OCI-LY1 (cell line): ENCODE measurements at regions not wholly inside any gene's neighbourhood (a gene's known extent, or its start where the extent isn't known, plus 50 kb on each side); places are given as distances from the start of the nearest gene placed in this dataset.

ENCODE experiments used
- H2AFZ ChIP-seq: fragments of 200-600 bp; sonication (generic), shearing (Covaris generic); 2 replicates; pipeline ENCODE4 v1.6.0; 2014; ENCODE audit warnings: antibody characterized with exemption, mild to moderate bottlenecking, low read length
- H3F3A ChIP-seq: fragments of 200-600 bp; sonication (generic), shearing (Covaris generic); 2 replicates; pipeline ENCODE4 v1.6.0; 2014; ENCODE audit warnings: mild to moderate bottlenecking, antibody characterized with exemption, low read length, moderate library complexity; ENCODE audit not compliant: insufficient read depth
- H3K27ac ChIP-seq: fragments of 200-600 bp; sonication (generic); 2 replicates; pipeline ENCODE4 v1.5.1; 2014; ENCODE audit warnings: low read length, mixed run types, mild to moderate bottlenecking, low read depth; ENCODE audit not compliant: poor library complexity, severe bottlenecking
- H3K27me3 ChIP-seq: fragments of 200-600 bp; sonication (generic); 2 replicates; pipeline ENCODE4 v1.6.0; 2014; ENCODE audit warnings: antibody characterized with exemption, mild to moderate bottlenecking, low read length, moderate library complexity; ENCODE audit not compliant: insufficient read depth
- H3K36me3 ChIP-seq: fragments of 200-600 bp; sonication (generic); 2 replicates; pipeline ENCODE4 v1.6.1; 2014; ENCODE audit warnings: mild to moderate bottlenecking, antibody characterized with exemption, low read length, moderate library complexity, mixed read lengths; ENCODE audit not compliant: insufficient read depth
- H3K4me1 ChIP-seq: fragments of 200-600 bp; sonication (generic); 2 replicates; pipeline ENCODE4 v1.5.1; 2014; ENCODE audit warnings: mild to moderate bottlenecking, low read length, moderate library complexity; ENCODE audit not compliant: insufficient read depth, severe bottlenecking
- H3K4me2 ChIP-seq: fragments of 200-600 bp; sonication (generic), shearing (Covaris generic); 2 replicates; pipeline ENCODE4 v1.6.1; 2014; ENCODE audit warnings: low read length
- H3K4me3 ChIP-seq: fragments of 200-600 bp; sonication (generic); 2 replicates; pipeline ENCODE4 v1.5.1; 2014; ENCODE audit warnings: low read length, low read depth, mild to moderate bottlenecking, mixed read lengths; ENCODE audit not compliant: poor library complexity, severe bottlenecking
- H3K79me2 ChIP-seq: fragments of 200-600 bp; shearing (Covaris generic); 2 replicates; pipeline ENCODE4 v1.6.1; 2016; ENCODE audit warnings: mixed run types, low read length, mixed read lengths; ENCODE audit not compliant: insufficient read depth
- H3K9ac ChIP-seq: fragments of 200-600 bp; sonication (generic), shearing (Covaris generic); 2 replicates; pipeline ENCODE4 v1.6.1; 2014; ENCODE audit warnings: mild to moderate bottlenecking, low read length, mixed read lengths
- H3K9me2 ChIP-seq: fragments of 200-600 bp; sonication (generic), shearing (Covaris generic); 2 replicates; pipeline ENCODE4 v1.6.1; 2014; ENCODE audit warnings: low read depth, mild to moderate bottlenecking, low read length, mixed read lengths
- H3K9me3 ChIP-seq: fragments of 200-600 bp; shearing (Covaris generic); 2 replicates; pipeline ENCODE4 v1.6.1; 2014; ENCODE audit warnings: low read length, mixed read lengths
- H4K20me1 ChIP-seq: fragments of 200-600 bp; sonication (generic), shearing (Covaris generic); 2 replicates; pipeline ENCODE4 v1.6.0; 2016; ENCODE audit warnings: mild to moderate bottlenecking, low read length; ENCODE audit not compliant: insufficient read depth
- EZH2 ChIP-seq: fragments of 200-600 bp; sonication (generic), shearing (Covaris generic); IDR thresholded peaks from 2 replicates; pipeline ENCODE4 v1.8.0; 2017; ENCODE audit warnings: borderline replicate concordance, mixed run types, mild to moderate bottlenecking, antibody characterized with exemption, low read length, moderate library complexity, mixed read lengths
- TF ChIP-seq, protein P1 (sequence below): fragments of 200-600 bp; sonication (generic), shearing (Covaris generic); IDR thresholded peaks from 2 replicates; pipeline ENCODE4 v1.5.1; 2017; ENCODE audit warnings: mild to moderate bottlenecking, antibody characterized with exemption, low read length, moderate library complexity, mixed read lengths

DNA sequence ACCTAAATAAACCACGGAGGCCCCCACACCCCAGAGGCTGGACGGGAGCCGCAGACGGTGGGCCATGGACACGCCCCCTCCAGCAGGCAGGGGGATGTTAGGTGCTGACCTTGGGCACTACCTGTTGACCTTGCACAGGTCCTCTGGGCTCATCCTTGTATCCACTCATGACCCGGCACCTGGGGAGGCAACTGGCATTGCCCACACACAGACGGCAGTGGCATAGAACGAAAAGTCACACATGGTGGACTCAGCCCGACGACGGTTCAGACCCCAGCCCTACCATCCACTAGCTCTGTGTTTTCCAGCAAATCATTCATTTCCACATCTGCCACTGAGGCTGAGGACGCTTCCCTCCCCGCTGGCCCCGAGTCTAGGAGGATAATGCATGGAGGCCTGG is 247.7 kb upstream of the PPP2R2D start:
- no peaks in the 10 kb centered on the region for H3K4me1 ChIP-seq
- no peaks in the 10 kb centered on the region; the same call in 1 of the 2 replicates for H3K27me3 ChIP-seq
- TF ChIP-seq, protein P1, sequence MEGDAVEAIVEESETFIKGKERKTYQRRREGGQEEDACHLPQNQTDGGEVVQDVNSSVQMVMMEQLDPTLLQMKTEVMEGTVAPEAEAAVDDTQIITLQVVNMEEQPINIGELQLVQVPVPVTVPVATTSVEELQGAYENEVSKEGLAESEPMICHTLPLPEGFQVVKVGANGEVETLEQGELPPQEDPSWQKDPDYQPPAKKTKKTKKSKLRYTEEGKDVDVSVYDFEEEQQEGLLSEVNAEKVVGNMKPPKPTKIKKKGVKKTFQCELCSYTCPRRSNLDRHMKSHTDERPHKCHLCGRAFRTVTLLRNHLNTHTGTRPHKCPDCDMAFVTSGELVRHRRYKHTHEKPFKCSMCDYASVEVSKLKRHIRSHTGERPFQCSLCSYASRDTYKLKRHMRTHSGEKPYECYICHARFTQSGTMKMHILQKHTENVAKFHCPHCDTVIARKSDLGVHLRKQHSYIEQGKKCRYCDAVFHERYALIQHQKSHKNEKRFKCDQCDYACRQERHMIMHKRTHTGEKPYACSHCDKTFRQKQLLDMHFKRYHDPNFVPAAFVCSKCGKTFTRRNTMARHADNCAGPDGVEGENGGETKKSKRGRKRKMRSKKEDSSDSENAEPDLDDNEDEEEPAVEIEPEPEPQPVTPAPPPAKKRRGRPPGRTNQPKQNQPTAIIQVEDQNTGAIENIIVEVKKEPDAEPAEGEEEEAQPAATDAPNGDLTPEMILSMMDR: no peak
- TF ChIP-seq EZH2: no peak
- H3K79me2 ChIP-seq: no peaks in the 10 kb centered on the region
- no peak overlapping the region for H3K27ac ChIP-seq
- H4K20me1 ChIP-seq: no peaks in the 10 kb centered on the region
- no peaks in the 10 kb centered on the region for H3F3A ChIP-seq
- H3K36me3 ChIP-seq: no peaks in the 10 kb centered on the region
- no peak overlapping the region for H3K4me3 ChIP-seq
- H3K9ac ChIP-seq: no peak overlapping the region
- H3K9me2 ChIP-seq: no peaks in the 10 kb centered on the region
- H2AFZ ChIP-seq: no peak overlapping the region
- no peaks in the 10 kb centered on the region for H3K9me3 ChIP-seq
- H3K4me2 ChIP-seq: no peak overlapping the region

DNA sequence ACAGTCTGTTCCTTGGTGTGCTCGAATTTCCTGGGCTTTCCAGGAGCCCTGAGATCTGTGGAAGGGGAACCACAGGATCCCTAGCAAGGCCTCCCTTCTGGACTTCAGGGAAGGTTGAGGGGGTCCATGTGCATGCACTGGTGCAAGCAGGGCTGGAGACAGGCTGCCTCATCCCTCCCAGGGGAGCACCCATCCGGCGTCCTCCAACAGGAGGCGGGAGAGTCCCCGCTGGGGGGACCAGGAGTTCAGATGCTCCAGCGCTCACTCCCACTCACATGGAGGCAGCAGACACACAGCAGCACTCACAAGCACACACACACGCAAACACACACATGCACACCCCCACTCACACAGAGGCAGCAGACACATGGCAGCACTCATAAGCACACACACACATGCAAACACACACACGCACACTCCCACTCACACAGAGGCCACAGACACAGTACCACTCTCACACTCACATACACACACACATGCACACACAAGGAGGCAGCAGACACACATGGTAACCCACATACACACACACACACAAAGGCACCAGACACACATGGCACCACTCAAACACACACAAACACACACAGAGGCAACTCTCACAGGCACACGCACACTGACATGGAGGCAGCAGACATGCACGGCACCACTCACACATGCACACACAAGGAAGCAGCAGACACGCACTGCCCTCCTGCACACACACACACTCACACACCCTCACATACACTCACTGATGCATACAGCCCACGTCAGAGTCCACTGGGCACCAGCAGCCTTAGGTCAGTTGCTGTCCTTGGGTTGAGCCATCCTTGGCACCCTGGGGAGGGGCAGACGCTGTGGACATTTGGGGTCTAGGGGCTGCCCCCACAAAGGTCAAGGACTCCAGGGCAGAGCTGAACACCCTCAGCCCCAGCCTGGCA is 247.0 kb upstream of the PPP2R2D start:
- H3K27me3 ChIP-seq: no peaks in the 10 kb centered on the region; the same call in 1 of the 2 replicates
- no peaks in the 10 kb centered on the region for H3K36me3 ChIP-seq
- H3K9me2 ChIP-seq: no peaks in the 10 kb centered on the region
- no peak for TF ChIP-seq EZH2
- TF ChIP-seq, protein P1: no peak
- H3K27ac ChIP-seq: no peak overlapping the region
- H3K79me2 ChIP-seq: no peaks in the 10 kb centered on the region
- no peaks in the 10 kb centered on the region for H3F3A ChIP-seq
- H4K20me1 ChIP-seq: no peaks in the 10 kb centered on the region
- no peak overlapping the region for H3K4me2 ChIP-seq
- H3K9me3 ChIP-seq: no peaks in the 10 kb centered on the region
- no peak overlapping the region for H3K4me3 ChIP-seq
- no peaks in the 10 kb centered on the region for H3K4me1 ChIP-seq
- no peak overlapping the region for H3K9ac ChIP-seq
- H2AFZ ChIP-seq: no peak overlapping the region

DNA sequence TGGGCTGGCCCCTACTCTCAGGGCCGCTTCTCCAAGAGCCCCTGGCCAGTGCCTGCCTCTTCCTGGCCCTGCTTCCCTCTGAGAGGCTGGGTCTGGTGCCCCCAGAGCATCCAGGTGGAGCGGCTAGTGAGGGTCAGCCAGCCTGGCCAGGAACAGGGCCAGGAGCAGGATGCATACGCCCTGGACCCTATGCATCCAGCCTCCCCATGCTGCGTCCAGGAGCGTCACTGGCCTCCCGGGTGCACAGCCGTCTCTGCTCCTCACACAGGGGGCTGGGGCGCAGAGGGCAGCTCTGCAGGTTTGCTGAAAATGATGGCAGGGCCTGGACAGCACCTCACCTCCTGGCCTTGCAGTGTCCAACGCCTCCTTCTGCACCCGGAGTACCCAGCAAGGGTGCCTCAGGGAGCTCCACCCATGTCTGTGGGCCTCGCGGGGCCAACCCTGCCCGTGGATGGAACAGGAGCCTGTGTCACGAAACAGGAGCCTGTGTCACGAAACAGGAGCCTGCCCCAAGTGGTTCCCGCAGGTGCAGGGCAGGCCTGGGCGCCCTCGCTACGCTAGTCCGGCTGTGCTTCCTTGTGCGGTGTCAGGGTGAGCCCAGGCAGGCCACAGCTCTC is 246.2 kb upstream of the PPP2R2D start:
- TF ChIP-seq, protein P1: no peak
- TF ChIP-seq EZH2: no peak
- Histone ChIP-seq H3K36me3 (no peaks in the 10 kb centered on the region), H3K4me2 (no peak overlapping the region), H4K20me1 (no peaks in the 10 kb centered on the region), H3K9me3 (no peaks in the 10 kb centered on the region), H3K79me2 (no peaks in the 10 kb centered on the region), H3K27me3 (no peaks in the 10 kb centered on the region; the same call in 1 of the 2 replicates), H3K4me3 (no peak overlapping the region), H3F3A (no peaks in the 10 kb centered on the region), H3K9ac (no peak overlapping the region), H3K4me1 (no peaks in the 10 kb centered on the region), H3K9me2 (no peaks in the 10 kb centered on the region), H2AFZ (no peak overlapping the region), H3K27ac (no peak overlapping the region)
